ENCODE measurements at regions not wholly inside any gene's neighbourhood (a gene's known extent, or its start where the extent isn't known, plus 50 kb on each side); places are given as distances from the start of the nearest gene placed in this dataset.

DNA sequence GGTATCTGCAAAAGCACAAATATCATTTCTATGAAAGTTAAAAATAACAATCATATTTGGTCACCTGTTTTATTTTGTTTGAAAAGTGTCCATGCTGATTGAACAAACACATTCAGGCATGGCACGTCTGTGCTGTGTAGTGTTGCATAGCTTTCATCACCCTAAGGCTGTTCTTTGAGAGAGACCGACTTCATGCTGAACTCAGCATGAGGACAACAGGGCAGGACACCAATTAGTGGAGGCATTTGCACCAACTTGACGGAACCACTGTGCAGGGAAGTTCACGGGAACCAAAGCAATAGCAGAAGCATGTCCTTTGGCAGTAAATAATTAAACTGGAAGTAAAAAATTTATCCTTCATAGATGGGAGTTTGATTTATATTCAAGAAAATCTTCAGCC lies 158.4 kb upstream of the SLC7A11 start:
- ChIA-PET CTCF (no interaction called here), POLR2A (no interaction called here)
- H3K27ac Mint-ChIP-seq = no peak overlapping the region
- no peak for TF ChIP-seq CTCF (IDR thresholded peaks at IDR 0.05)
- H3K36me3 Mint-ChIP-seq (ENCODE audit: low read depth) = no peaks in the 10 kb centered on the region
- DNase-seq (no peak), ATAC-seq (no peak)
- no peaks in the 10 kb centered on the region for H3K9me3 Mint-ChIP-seq
- no peaks in the 10 kb centered on the region for H3K4me1 Mint-ChIP-seq (ENCODE audit: low read depth)
- no peaks in the 10 kb centered on the region for H3K27me3 Mint-ChIP-seq
- intact Hi-C loops (cut with micrococcal nuclease) = no loop called here
- H3K4me3 Mint-ChIP-seq = no peak overlapping the region

GRCh38 chr4:138400066-138400465 lies 157.9 kb upstream of the SLC7A11 start:
- intact Hi-C loops (cut with micrococcal nuclease) = no loop called here
- Mint-ChIP-seq H3K27me3 (no peaks in the 10 kb centered on the region), H3K36me3 (ENCODE audit: low read depth) (no peaks in the 10 kb centered on the region), H3K4me1 (ENCODE audit: low read depth) (no peaks in the 10 kb centered on the region), H3K9me3 (no peaks in the 10 kb centered on the region), H3K4me3 (no peak overlapping the region), H3K27ac (no peak overlapping the region)
- TF ChIP-seq CTCF (IDR thresholded peaks at IDR 0.05) = no peak
- POLR2A ChIA-PET = no interaction called here
- CTCF ChIA-PET = no interaction called here
- ATAC-seq (no peak), DNase-seq (no peak)

DNA sequence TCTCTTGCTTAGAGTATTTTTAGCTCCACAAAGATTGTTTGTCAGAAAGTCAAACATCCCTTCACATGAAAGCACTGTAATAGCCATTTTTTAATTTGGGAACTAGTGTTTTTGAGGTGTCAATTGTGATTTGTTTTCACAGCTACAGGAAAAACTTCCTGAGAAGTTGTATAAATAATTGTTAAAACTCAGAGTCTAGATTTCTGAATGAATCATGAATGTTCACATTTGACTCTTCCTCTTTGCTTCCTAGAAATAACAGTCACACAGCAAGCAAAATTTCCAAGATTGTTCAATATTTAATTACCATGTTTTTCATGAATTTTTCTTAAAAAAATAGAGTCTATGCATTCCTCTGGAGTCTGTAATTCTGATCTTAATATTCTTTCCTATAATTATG lies 156.9 kb upstream of the SLC7A11 start:
- DNase-seq (no peak), ATAC-seq (no peak)
- Mint-ChIP-seq H3K4me3 (no peak overlapping the region), H3K4me1 (ENCODE audit: low read depth) (no peaks in the 10 kb centered on the region), H3K27me3 (no peaks in the 10 kb centered on the region), H3K27ac (no peak overlapping the region), H3K36me3 (ENCODE audit: low read depth) (no peaks in the 10 kb centered on the region), H3K9me3 (no peaks in the 10 kb centered on the region)
- intact Hi-C loops (cut with micrococcal nuclease) = no loop called here
- POLR2A ChIA-PET = interaction anchor here (0.6 kb wide), 1 partner anchor 321 kb away, joined by 3 read pairs; no protein-coding TSS in a partner anchor
- CTCF ChIA-PET = interaction anchor here (0.6 kb wide), 1 partner anchor 108 kb away, joined by 3 read pairs; no protein-coding TSS in a partner anchor
- no peak for TF ChIP-seq CTCF (IDR thresholded peaks at IDR 0.05)

GRCh38 chr4:138398322-138398721 lies 156.2 kb upstream of the SLC7A11 start:
- ChIA-PET CTCF (no interaction called here), POLR2A (no interaction called here)
- Mint-ChIP-seq H3K27me3 (no peaks in the 10 kb centered on the region), H3K4me3 (no peak overlapping the region), H3K9me3 (no peaks in the 10 kb centered on the region), H3K4me1 (ENCODE audit: low read depth) (no peaks in the 10 kb centered on the region), H3K36me3 (ENCODE audit: low read depth) (no peaks in the 10 kb centered on the region), H3K27ac (no peak overlapping the region)
- no peak for TF ChIP-seq CTCF (IDR thresholded peaks at IDR 0.05)
- intact Hi-C loops (cut with micrococcal nuclease) = no loop called here
- ATAC-seq (no peak), DNase-seq (no peak)

- ATAC-seq = no peak
- Mint-ChIP-seq H3K4me3 (no peak overlapping the region), H3K27ac (no peak overlapping the region), H3K4me1 (ENCODE audit: low read depth) (no peaks in the 10 kb centered on the region), H3K27me3 (no peaks in the 10 kb centered on the region), H3K36me3 (ENCODE audit: low read depth) (no peaks in the 10 kb centered on the region), H3K9me3 (no peaks in the 10 kb centered on the region)
- CTCF ChIA-PET = no interaction called here
- no peak for TF ChIP-seq CTCF (IDR thresholded peaks at IDR 0.05)
- POLR2A ChIA-PET = no interaction called here
- intact Hi-C loops (cut with micrococcal nuclease) = no loop called here
- no peak for DNase-seq
Measured at GRCh38 chr4:138393886-138394610, 151.9 kb upstream of the SLC7A11 start.
